ENCODE measurements at regions not wholly inside any gene's neighbourhood (a gene's known extent, or its start where the extent isn't known, plus 50 kb on each side); places are given as distances from the start of the nearest gene placed in this dataset.

- TF ChIP-seq MAFK (IDR thresholded peaks at IDR 0.05; ENCODE audit: partially characterized antibody) (no peak), CTCF (IDR thresholded peaks at IDR 0.05) (no peak), RAD21 (conservative IDR thresholded peaks at IDR 0.05 in 1 of 2, IDR thresholded peaks at IDR 0.05 in 1 of 2) (no peak), MAZ (IDR thresholded peaks at IDR 0.05; ENCODE audit: borderline replicate concordance, low read depth, low read length) (no peak)
Measured at GRCh38 chr10:105356626-105357025, 715.5 kb downstream of the SORCS3 start.
